H54 (cell line): ENCODE measurements at regions not wholly inside any gene's neighbourhood (a gene's known extent, or its start where the extent isn't known, plus 50 kb on each side); places are given as distances from the start of the nearest gene placed in this dataset.
"Not testable (repeated sequence)": the region's sequence is repeated elsewhere in the genome, so short reads cannot be mapped to it uniquely, and the experiment has no call there.

Source experiments
- DNase-seq: peaks from one replicate; pipeline ENCODE4 v3.0.0; 2011; ENCODE audit warnings: low spot score, mixed read lengths; ENCODE audit not compliant: insufficient read length
- FAIRE-seq: peaks from 3 replicates; lab custom pipeline; 2011; peaks lifted over from hg19 to GRCh38; lab: Jason Lieb, UNC
- POLR2A ChIP-seq: IDR thresholded peaks from 2 replicates; pipeline ENCODE4 v1.6.1; 2011; ENCODE audit warnings: low read depth, mild to moderate bottlenecking, low read length

DNA sequence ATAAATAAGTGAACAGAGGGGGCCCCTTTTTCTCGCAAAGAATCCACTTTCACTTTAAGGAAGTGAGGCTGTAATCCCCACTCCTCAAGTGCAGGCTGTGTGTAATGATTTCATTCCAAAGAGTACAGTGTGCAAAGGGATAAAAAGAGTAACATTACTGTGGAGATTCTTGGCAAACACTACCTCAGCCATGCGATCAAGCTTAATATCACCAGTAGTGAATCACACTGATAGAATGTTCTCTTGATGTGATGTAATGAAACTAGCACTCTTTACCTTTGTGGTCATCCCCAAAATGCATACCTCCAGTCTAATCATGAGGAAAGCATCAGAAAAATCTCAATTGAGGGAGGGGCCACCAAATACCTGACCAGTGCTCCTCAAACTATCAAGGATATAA lies 246.1 kb upstream of the CHORDC1 start:
- DNase-seq (no peak), FAIRE-seq (no peak)
- no peak for TF ChIP-seq POLR2A

DNA sequence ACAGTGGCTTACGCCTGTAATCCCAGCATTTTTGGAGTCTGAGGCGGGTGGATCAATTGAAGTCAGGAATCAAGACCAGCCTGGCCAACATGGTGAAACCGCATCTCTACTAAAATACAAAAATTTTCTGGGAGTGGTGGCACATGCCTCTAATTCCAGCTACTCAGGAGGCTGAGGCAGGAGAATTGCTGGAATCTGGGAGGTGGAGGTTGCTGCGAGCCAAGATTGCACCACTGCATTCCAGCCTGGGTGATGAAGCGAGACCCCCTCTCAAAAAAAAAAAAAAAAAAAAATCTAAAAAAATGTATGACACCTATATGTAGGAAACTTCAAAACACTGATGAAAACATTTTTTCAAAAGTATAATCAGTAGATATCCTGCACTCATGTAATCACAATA lies 242.7 kb upstream of the CHORDC1 start:
- DNase-seq (no peak), FAIRE-seq (no peak)
- no peak for TF ChIP-seq POLR2A

- not testable (repeated sequence) for FAIRE-seq, DNase-seq
These were observed 232.6 kb upstream of the CHORDC1 start for GRCh38 chr11:90455347-90455920.

DNA sequence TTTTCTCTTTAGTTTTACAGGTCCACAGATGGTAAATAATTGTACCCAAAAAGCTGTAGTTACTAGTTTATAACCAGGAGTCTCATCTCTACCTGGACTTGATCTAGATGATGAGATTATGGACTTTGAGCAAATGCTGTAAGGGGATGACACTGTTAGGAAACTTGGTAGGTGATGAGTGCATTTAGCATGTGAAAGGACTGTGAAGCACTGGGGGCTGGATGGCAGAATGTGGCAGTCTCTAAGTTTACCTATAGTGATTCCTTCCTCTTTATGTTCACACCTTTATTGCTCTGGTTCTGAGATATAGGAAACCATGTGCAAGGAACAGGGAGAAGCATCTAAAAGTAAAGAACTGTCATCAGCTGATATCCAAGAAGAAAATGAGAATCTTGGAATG lies 230.7 kb upstream of the CHORDC1 start:
- no peak for TF ChIP-seq POLR2A
- FAIRE-seq (no peak), DNase-seq (no peak)

DNA sequence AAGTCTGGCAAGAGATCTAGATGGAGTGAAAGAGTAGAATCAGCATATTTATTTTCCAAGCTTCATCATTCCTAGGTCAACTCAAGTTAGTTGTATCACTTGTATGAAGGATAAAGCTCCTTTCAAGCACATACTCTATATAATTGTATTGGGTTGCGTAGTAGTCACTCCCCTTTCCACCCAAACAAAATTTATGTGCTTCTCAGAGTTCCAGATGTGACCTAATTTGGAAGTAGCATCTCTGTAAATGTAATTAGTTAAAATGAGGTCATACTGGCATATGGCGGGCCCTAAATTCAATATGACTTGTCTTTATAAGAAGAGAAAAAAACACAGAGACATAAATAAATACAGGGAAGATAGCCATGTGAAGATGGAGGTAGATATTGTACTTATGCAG lies 226.8 kb upstream of the CHORDC1 start:
- TF ChIP-seq POLR2A = no peak
- DNase-seq = no peak
- no peak for FAIRE-seq

DNA sequence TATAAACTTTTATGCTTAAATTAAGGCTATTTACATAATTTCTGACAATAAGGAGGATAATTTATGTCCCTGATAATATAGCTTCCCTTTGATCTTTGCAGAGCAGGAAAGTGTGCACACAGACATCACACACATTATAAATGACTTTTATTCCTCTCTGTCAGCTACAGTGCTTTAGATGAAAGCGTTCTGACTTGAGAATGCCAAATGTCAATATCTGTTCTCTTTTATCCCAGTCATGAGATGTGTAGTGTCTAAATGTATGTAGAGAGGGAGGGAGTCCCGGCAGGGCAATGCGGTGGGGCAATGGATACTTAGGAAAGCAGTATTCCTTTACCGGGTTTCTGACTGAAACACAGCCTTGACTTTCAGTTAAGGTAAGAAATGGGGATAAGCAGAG lies 225.4 kb upstream of the CHORDC1 start:
- FAIRE-seq (no peak), DNase-seq (no peak)
- no peak for TF ChIP-seq POLR2A

DNA sequence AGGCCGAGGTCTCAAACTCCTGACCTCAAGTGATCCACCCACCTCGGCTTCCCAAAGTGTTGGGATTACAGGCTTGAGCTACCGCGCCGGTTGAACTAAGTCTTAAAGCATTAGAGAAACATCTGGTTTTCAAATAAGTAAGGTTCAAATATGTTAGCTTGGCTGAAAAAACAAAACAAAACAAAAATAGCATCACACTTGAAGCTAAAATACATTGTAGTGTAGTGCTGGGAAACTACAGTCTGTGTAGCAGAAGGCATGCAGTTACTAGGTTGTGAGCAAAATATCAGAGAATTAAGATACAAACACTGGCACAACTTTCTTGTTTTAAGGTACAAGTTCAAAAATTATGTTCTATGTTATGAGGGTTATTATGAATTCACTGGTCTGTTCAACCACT lies 224.8 kb upstream of the CHORDC1 start:
- FAIRE-seq (no peak), DNase-seq (no peak)
- no peak for TF ChIP-seq POLR2A

DNA sequence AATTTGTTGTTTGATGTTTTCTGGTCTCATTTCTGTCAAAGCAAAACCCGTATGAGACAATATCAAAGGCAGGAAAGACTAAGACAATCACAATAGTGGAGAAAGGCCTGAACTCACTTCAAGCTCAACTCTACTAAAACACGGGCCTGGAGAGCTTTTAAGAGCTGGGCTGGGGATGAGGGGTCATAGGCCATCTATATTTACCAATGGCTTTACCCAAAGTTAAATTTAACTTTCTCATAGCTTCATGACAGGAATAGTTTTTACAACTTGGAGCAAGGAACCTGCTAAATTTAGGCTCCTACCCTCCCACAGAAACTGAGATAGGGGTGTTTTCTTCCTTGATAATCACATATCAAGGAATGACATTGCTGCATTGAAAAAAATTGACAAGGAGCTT lies 223.4 kb upstream of the CHORDC1 start:
- no peak for DNase-seq
- no peak for FAIRE-seq
- TF ChIP-seq POLR2A = no peak

DNA sequence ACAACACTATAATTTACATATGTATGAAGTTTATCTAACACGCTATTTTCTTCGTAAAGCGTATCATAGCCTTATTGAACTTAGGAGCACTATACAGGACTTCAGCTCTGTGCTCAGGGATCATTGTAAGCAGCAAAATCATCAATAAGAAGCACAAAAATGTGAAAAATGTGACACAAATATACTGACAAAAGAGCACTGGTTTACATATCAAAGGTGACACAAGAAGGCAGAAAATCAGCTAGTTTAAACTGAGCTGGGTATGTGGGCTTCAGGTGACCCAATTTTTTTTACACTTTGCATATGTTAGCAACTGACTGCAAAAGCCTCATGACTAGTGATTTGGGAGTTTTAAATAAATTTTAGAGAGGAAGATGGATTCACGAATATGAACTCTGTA lies 215.2 kb upstream of the CHORDC1 start:
- TF ChIP-seq POLR2A = no peak
- FAIRE-seq = no peak

GRCh38 chr11:90434858-90435257 lies 212.0 kb upstream of the CHORDC1 start:
- DNase-seq = no peak
- no peak for FAIRE-seq
- TF ChIP-seq POLR2A = no peak

More for the DNA sequence above, 215.2 kb upstream of the CHORDC1 start:
- DNase-seq = no peak

DNA sequence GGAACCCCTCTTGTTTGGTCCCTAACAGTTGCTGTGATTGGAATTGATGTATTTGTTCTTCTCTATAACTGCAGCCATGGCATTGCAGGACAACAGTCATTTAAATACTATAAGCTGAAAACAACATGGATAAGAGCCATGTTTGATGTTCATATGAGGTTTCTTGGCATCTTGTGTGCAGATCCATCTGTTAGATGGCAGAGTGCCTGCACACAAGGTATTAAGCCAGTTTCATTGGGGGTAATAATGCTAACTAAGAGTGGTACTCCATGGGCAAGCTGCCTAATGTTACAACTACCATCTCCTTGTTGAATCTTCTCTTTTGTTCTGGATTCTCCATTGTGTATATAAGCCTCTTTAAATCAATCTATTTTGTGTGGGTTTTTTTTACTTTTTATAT lies 206.0 kb upstream of the CHORDC1 start:
- TF ChIP-seq POLR2A = no peak
- no peak for FAIRE-seq

GRCh38 chr11:90426442-90426841 lies 203.6 kb upstream of the CHORDC1 start:
- DNase-seq = no peak
- no peak for FAIRE-seq

More for the DNA sequence above, 206.0 kb upstream of the CHORDC1 start:
- DNase-seq = no peak

GRCh38 chr11:90423378-90423777 lies 200.5 kb upstream of the CHORDC1 start:
- FAIRE-seq = no peak
- TF ChIP-seq POLR2A = no peak
- DNase-seq = no peak

More at GRCh38 chr11:90426442-90426841, 203.6 kb upstream of the CHORDC1 start:
- no peak for TF ChIP-seq POLR2A

DNA sequence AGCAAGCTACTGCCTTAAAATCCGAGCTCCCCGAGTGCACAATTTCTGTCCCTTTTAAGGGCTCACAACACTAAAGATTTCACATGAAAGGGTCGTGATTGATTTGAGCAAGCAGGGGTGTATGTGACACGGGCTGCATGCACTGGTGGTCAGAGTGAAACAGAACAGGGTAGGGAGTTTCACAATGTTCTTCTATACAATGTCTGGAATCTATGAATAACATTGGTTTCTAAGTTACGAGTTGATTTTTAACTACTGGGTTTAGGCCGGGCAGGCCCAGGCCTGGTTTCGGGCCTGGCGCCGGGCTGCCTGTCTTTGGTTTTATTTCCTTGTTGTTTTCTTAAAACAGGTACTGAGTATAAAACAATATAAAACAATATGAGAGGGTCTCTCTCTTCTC lies 199.9 kb upstream of the CHORDC1 start:
- DNase-seq, FAIRE-seq: not testable (repeated sequence)

GRCh38 chr11:90414221-90414620 lies 191.4 kb upstream of the CHORDC1 start:
- no peak for TF ChIP-seq POLR2A
- DNase-seq = no peak
- FAIRE-seq = no peak

DNA sequence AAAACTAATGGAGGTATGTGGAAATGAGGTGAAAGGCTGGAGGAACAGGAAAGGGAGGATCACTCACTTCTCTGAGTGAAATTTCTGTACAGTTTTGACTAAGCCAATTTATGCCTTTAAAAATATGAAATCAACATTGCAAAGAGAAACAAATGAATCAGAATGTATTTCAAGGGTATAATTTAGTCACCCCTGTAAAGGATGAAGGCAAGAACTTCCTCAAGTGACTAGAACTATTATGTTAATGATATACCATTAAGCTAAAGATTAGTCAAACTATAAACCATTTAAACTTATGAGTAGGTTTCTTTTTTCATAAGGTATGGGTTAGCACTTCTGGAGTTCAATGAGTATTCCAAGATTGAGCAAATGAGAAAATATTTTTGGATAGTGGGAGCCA lies 184.5 kb upstream of the CHORDC1 start:
- FAIRE-seq (no peak), DNase-seq (no peak)
- no peak for TF ChIP-seq POLR2A
